ENCODE measurements at regions not wholly inside any gene's neighbourhood (a gene's known extent, or its start where the extent isn't known, plus 50 kb on each side); places are given as distances from the start of the nearest gene placed in this dataset.

- POLR2A ChIA-PET: no interaction called here
- no peak overlapping the region for H3K27ac ChIP-seq (ENCODE audit: low read length)
- BruUV-seq (replicated peaks): no TSS peak
- no peaks in the 10 kb centered on the region for H3K4me1 ChIP-seq (ENCODE audit: control insufficient read depth, insufficient read depth, low read length)
- ATAC-seq (no peak), DNase-seq (ENCODE audit: low read depth, low spot score) (no peak)
- in situ Hi-C loops (cut with HindIII; ENCODE audit: low pct_unique_long_range_greater_than_20kb, low sequenced_read_pairs): no loop called here
- TF ChIP-seq CTCF (IDR thresholded peaks at IDR 0.05) (no peak), TCF7L2 (IDR thresholded peaks at IDR 0.05; ENCODE audit: low read depth, low read length) (no peak), REST (IDR thresholded peaks at IDR 0.05; ENCODE audit: insufficient read depth in 1 of 2, low read depth in 2 of 2, low read length in 1 of 2) (no peak), SIN3A (IDR thresholded peaks at IDR 0.05; ENCODE audit: borderline replicate concordance, insufficient read depth, low read depth, low read length) (no peak), POLR2AphosphoS5 (IDR thresholded peaks at IDR 0.05; ENCODE audit: low read depth, low read length) (no peak)
- no peaks in the 10 kb centered on the region for H3K9me3 ChIP-seq (ENCODE audit: control insufficient read depth, insufficient read depth, low read depth, low read length)
- no peak overlapping the region for H3K4me3 ChIP-seq (ENCODE audit: low read depth in 2 of 2, low read length in 2 of 2)
- H3K36me3 ChIP-seq (ENCODE audit: control insufficient read depth, insufficient read depth, low read length): no peaks in the 10 kb centered on the region
- CTCF ChIA-PET: no interaction called here
- intact Hi-C loops (cut with micrococcal nuclease; ENCODE audit: unreplicated experiment): no loop called here
- peaks cover 7% of the 10 kb centered on the region; the same call in 1 of the 2 replicates for H3K27me3 ChIP-seq (ENCODE audit: control insufficient read depth, insufficient read depth, low read length)
Observed at GRCh38 chr2:172241222-172241621, 138.5 kb upstream of the DLX2 start.

- no peak for ATAC-seq
- H3K27me3 ChIP-seq (ENCODE audit: control insufficient read depth, insufficient read depth, low read length): peaks cover 2% of the 10 kb centered on the region; the same call in 1 of the 2 replicates
- POLR2A ChIA-PET: no interaction called here
- no peak for DNase-seq (ENCODE audit: low read depth, low spot score)
- no TSS peak for BruUV-seq (replicated peaks)
- in situ Hi-C loops (cut with HindIII; ENCODE audit: low pct_unique_long_range_greater_than_20kb, low sequenced_read_pairs) (no loop called here), intact Hi-C loops (cut with micrococcal nuclease; ENCODE audit: unreplicated experiment) (no loop called here)
- no peak overlapping the region for H3K27ac ChIP-seq (ENCODE audit: low read length)
- H3K36me3 ChIP-seq (ENCODE audit: control insufficient read depth, insufficient read depth, low read length): no peaks in the 10 kb centered on the region
- no peak overlapping the region for H3K4me3 ChIP-seq (ENCODE audit: low read depth in 2 of 2, low read length in 2 of 2)
- TF ChIP-seq CTCF (IDR thresholded peaks at IDR 0.05): no peak
- no peak for TF ChIP-seq POLR2AphosphoS5 (IDR thresholded peaks at IDR 0.05; ENCODE audit: low read depth, low read length)
- TF ChIP-seq TCF7L2 (IDR thresholded peaks at IDR 0.05; ENCODE audit: low read depth, low read length): no peak
- no peak for TF ChIP-seq SIN3A (IDR thresholded peaks at IDR 0.05; ENCODE audit: borderline replicate concordance, insufficient read depth, low read depth, low read length)
- no peak for TF ChIP-seq REST (IDR thresholded peaks at IDR 0.05; ENCODE audit: insufficient read depth in 1 of 2, low read depth in 2 of 2, low read length in 1 of 2)
- H3K9me3 ChIP-seq (ENCODE audit: control insufficient read depth, insufficient read depth, low read depth, low read length): no peaks in the 10 kb centered on the region
- CTCF ChIA-PET: no interaction called here
- no peaks in the 10 kb centered on the region for H3K4me1 ChIP-seq (ENCODE audit: control insufficient read depth, insufficient read depth, low read length)
Observed at GRCh38 chr2:172242471-172242870, 139.8 kb upstream of the DLX2 start.

All from Panc1 (cell line).